H1 (cell line): ENCODE measurements at regions not wholly inside any gene's neighbourhood (a gene's known extent, or its start where the extent isn't known, plus 50 kb on each side); places are given as distances from the start of the nearest gene placed in this dataset.

Experiments used
- CTCF ChIA-PET: fragments of 300-600 bp; sonication (Branson Sonifier 250); formaldehyde crosslinking; loops from one replicate; lab custom pipeline; 2021; ENCODE audit not compliant: partially characterized antibody; lab: Charles Lee
- POLR2A ChIA-PET: fragments of 300-600 bp; sonication (Branson Sonifier 250); formaldehyde crosslinking; loops from one replicate; lab custom pipeline; 2021; ENCODE audit warnings: inconsistent platforms; ENCODE audit not compliant: partially characterized antibody; lab: Charles Lee
- DNase-seq, 2 experiments: peaks; one replicate each; pipeline versions ENCODE4 v3.0.0 to v3.0.0-alpha.2; 2010 to 2022; ENCODE audit warnings: low spot score in 2 of 2, low read depth in 1 of 2, mixed read lengths in 1 of 2
- FAIRE-seq: peaks from 2 replicates; lab custom pipeline; 2011; peaks lifted over from hg19 to GRCh38; lab: Jason Lieb, UNC
- H2AFZ ChIP-seq: 2 replicates; pipeline ENCODE4 v1.8.1; 2012; ENCODE audit warnings: low read length, inconsistent platforms
- H2AK5ac ChIP-seq: 2 replicates; pipeline ENCODE4 v1.6.1; 2013; ENCODE audit warnings: low read depth, low read length
- H2BK120ac ChIP-seq: replicated peaks from 2 replicates; pipeline ENCODE3; 2013; ENCODE audit warnings: low read depth, low read length, inconsistent platforms
- H2BK12ac ChIP-seq: 2 replicates; pipeline ENCODE4 v1.6.1; 2013; ENCODE audit warnings: low read depth, low read length
- H2BK15ac ChIP-seq: 2 replicates; pipeline ENCODE4 v1.6.1; 2013; ENCODE audit warnings: low read length
- H2BK20ac ChIP-seq: 2 replicates; pipeline ENCODE4 v1.6.1; 2013; ENCODE audit warnings: low read length
- H2BK5ac ChIP-seq: 2 replicates; pipeline ENCODE4 v1.6.1; 2013; ENCODE audit warnings: low read depth, low read length
- H3K14ac ChIP-seq: 2 replicates; pipeline ENCODE4 v1.6.1; 2013; ENCODE audit warnings: inconsistent platforms; ENCODE audit not compliant: insufficient read length
- H3K18ac ChIP-seq: 2 replicates; pipeline ENCODE4 v1.6.1; 2013; ENCODE audit warnings: low read length; ENCODE audit errors: extremely low read depth
- H3K23ac ChIP-seq: 2 replicates; pipeline ENCODE4 v1.6.1; 2013; ENCODE audit warnings: inconsistent platforms; ENCODE audit not compliant: insufficient read length
- H3K23me2 ChIP-seq: 2 replicates; pipeline ENCODE4 v1.6.1; 2013; ENCODE audit warnings: low read depth, low read length
- H3K27ac ChIP-seq: 2 replicates; pipeline ENCODE4 v1.6.1; 2011; ENCODE audit warnings: low read depth, low read length, inconsistent platforms
- H3K27me3 ChIP-seq, 4 experiments: replicated peaks in 1 of 4; 1 replicate in 1 of 4; 2 replicates in 3 of 4; pipeline versions ENCODE4 v1.6.1 to v1.8.1; 2011 to 2013; ENCODE audit warnings: low read length in 3 of 4, mild to moderate bottlenecking in 3 of 4, inconsistent platforms in 2 of 4, mixed read lengths in 2 of 4, moderate library complexity in 1 of 4; ENCODE audit not compliant: control insufficient read depth in 3 of 4, insufficient read depth in 3 of 4; ENCODE audit errors: extremely low read depth in 1 of 4
- H3K36me3 ChIP-seq, 4 experiments: 2 replicates each; pipeline versions ENCODE4 v1.6.1 to v1.8.1; 2011 to 2013; ENCODE audit warnings: mild to moderate bottlenecking in 4 of 4, low read length in 3 of 4, moderate library complexity in 2 of 4, control low read depth in 1 of 4, inconsistent platforms in 1 of 4; ENCODE audit not compliant: insufficient read depth in 4 of 4, control insufficient read depth in 2 of 4
- H3K4ac ChIP-seq: replicated peaks from 2 replicates; pipeline ENCODE3; 2013; ENCODE audit warnings: low read length, low read depth, mixed read lengths, inconsistent platforms; ENCODE audit not compliant: insufficient read length
- H3K4me1 ChIP-seq, 4 experiments: replicated peaks in 1 of 4; 1 replicate in 1 of 4; 2 replicates in 3 of 4; pipeline versions ENCODE4 v1.6.1 to v1.8.1; 2011 to 2013; ENCODE audit warnings: low read length in 3 of 4, inconsistent platforms in 2 of 4, mixed read lengths in 1 of 4; ENCODE audit not compliant: insufficient read depth in 4 of 4, control insufficient read depth in 3 of 4
- H3K4me2 ChIP-seq, 2 experiments: 2 replicates each; pipeline versions ENCODE4 v1.6.1 to v1.8.1; 2011 to 2013; ENCODE audit warnings: low read depth in 2 of 2, low read length in 2 of 2, control low read depth in 1 of 2, inconsistent platforms in 1 of 2, mild to moderate bottlenecking in 1 of 2; ENCODE audit not compliant: insufficient read depth in 1 of 2
- H3K4me3 ChIP-seq, 4 experiments: fragments of 200-600, 300-600 bp in 1 of 4; sonication (generic), shearing (Covaris generic), sonication (Bioruptor Twin) in 1 of 4; 2 replicates each; pipeline versions ENCODE4 v1.5.1 to v1.8.1; 2011 to 2016; ENCODE audit warnings: low read length in 4 of 4, low read depth in 3 of 4, control low read depth in 2 of 4, inconsistent platforms in 2 of 4, mild to moderate bottlenecking in 2 of 4, mixed read lengths in 1 of 4, moderate library complexity in 1 of 4; ENCODE audit not compliant: insufficient read depth in 2 of 4; ENCODE audit errors: extremely low read depth in 1 of 4
- H3K56ac ChIP-seq: replicated peaks from 2 replicates; pipeline ENCODE3; 2013; ENCODE audit warnings: low read depth, mild to moderate bottlenecking, mixed read lengths, low read length, inconsistent platforms; ENCODE audit not compliant: insufficient read length
- H3K79me1 ChIP-seq: 2 replicates; pipeline ENCODE4 v1.6.1; 2013; ENCODE audit warnings: low read depth, low read length, control low read depth
- H3K79me2 ChIP-seq, 2 experiments: 2 replicates each; pipeline versions ENCODE4 v1.6.1 to v1.8.1; 2012 to 2013; ENCODE audit warnings: low read length in 2 of 2, mild to moderate bottlenecking in 2 of 2, inconsistent platforms in 1 of 2; ENCODE audit not compliant: insufficient read depth in 2 of 2, control insufficient read depth in 1 of 2
- H3K9ac ChIP-seq, 4 experiments: replicated peaks in 1 of 4; 1 replicate in 1 of 4; 2 replicates in 3 of 4; pipeline versions ENCODE4 v1.6.1 to v1.8.1; 2011 to 2013; ENCODE audit warnings: low read depth in 3 of 4, low read length in 3 of 4, control low read depth in 2 of 4, mild to moderate bottlenecking in 2 of 4, moderate library complexity in 2 of 4, inconsistent platforms in 1 of 4; ENCODE audit errors: extremely low read depth in 1 of 4
- H3K9me3 ChIP-seq, 2 experiments: 2 replicates each; pipeline versions ENCODE4 v1.6.1 to v1.8.1; 2012 to 2013; ENCODE audit warnings: mild to moderate bottlenecking in 2 of 2, moderate library complexity in 2 of 2, control low read depth in 1 of 2, inconsistent platforms in 1 of 2, low read depth in 1 of 2, low read length in 1 of 2, mixed read lengths in 1 of 2; ENCODE audit not compliant: insufficient read depth in 2 of 2
- H4K20me1 ChIP-seq, 2 experiments: replicated peaks in 1 of 2; 2 replicates each; pipeline versions ENCODE3 to v1.8.1; 2011 to 2013; ENCODE audit warnings: inconsistent platforms in 2 of 2, low read length in 2 of 2, mild to moderate bottlenecking in 1 of 2; ENCODE audit not compliant: insufficient read depth in 2 of 2, control insufficient read depth in 1 of 2
- H4K5ac ChIP-seq: 2 replicates; pipeline ENCODE4 v1.6.1; 2013; ENCODE audit warnings: low read length, low read depth, mixed read lengths, inconsistent platforms; ENCODE audit not compliant: insufficient read length
- H4K8ac ChIP-seq: 2 replicates; pipeline ENCODE4 v1.8.0; 2013; ENCODE audit warnings: mild to moderate bottlenecking, moderate library complexity, low read length, inconsistent platforms; ENCODE audit not compliant: insufficient read depth; ENCODE audit errors: extremely low read depth
- H4K91ac ChIP-seq: replicated peaks from 2 replicates; pipeline ENCODE3; 2013; ENCODE audit warnings: low read length, mixed read lengths, inconsistent platforms; ENCODE audit not compliant: insufficient read length
- BCL11A ChIP-seq, 2 experiments: IDR thresholded peaks; one replicate each; pipeline ENCODE4 v1.6.1; 2011; ENCODE audit warnings: low read depth in 2 of 2, low read length in 2 of 2, mild to moderate bottlenecking in 2 of 2
- CHD1 ChIP-seq: IDR thresholded peaks from 2 replicates; pipeline ENCODE4 v1.6.1; 2012; ENCODE audit warnings: low read depth, low read length, improper control_type of control experiment
- EZH2 ChIP-seq: fragments of 200-600 bp; sonication (generic); IDR thresholded peaks from 2 replicates; pipeline ENCODE4 v1.7.1; 2012; ENCODE audit warnings: low read depth, mild to moderate bottlenecking, moderate library complexity, low read length, inconsistent platforms; ENCODE audit not compliant: severe bottlenecking
- KDM5A ChIP-seq: fragments of 200-600 bp; IDR thresholded peaks from 2 replicates; pipeline ENCODE4 v1.7.1; 2012; ENCODE audit warnings: mild to moderate bottlenecking, low read length, inconsistent platforms, mixed read lengths
- NRF1 ChIP-seq: IDR thresholded peaks from 2 replicates; pipeline ENCODE4 v1.6.1; 2011; ENCODE audit warnings: mild to moderate bottlenecking, low read depth, low read length, improper control_type of control experiment
- POLR2A ChIP-seq, 2 experiments: IDR thresholded peaks; 1 replicate in 1 of 2; 2 replicates in 1 of 2; pipeline ENCODE4 v1.6.1; 2011; ENCODE audit warnings: low read depth in 2 of 2, low read length in 2 of 2, mild to moderate bottlenecking in 2 of 2; ENCODE audit errors: control extremely low read depth in 1 of 2
- POU5F1 ChIP-seq: IDR thresholded peaks from 2 replicates; pipeline ENCODE4 v1.6.1; 2011; ENCODE audit warnings: low read depth, mild to moderate bottlenecking, low read length, moderate library complexity
- TAF1 ChIP-seq: IDR thresholded peaks from 2 replicates; pipeline ENCODE4 v1.6.1; 2011; ENCODE audit warnings: mild to moderate bottlenecking, low read depth, low read length
- TCF12 ChIP-seq: IDR thresholded peaks from 2 replicates; pipeline ENCODE4 v1.6.1; 2011; ENCODE audit warnings: low read depth, mild to moderate bottlenecking, low read length
- TEAD4 ChIP-seq: IDR thresholded peaks from 2 replicates; pipeline ENCODE4 v1.6.1; 2012; ENCODE audit warnings: low read depth, low read length, inconsistent platforms, mixed read lengths
- ZNF274 ChIP-seq: IDR thresholded peaks from 2 replicates; pipeline ENCODE4 v1.7.0; 2012; ENCODE audit warnings: low read length, borderline replicate concordance; ENCODE audit errors: extremely low read depth
- WGBS, 2 experiments: shearing (Covaris generic) in 1 of 2; methylation state at CpG; one replicate each; pipeline versions ENCODE4 v1.1.6 to v1.1.7; 2013 to 2015; ENCODE audit warnings: low lambda C conversion rate in 2 of 2, mixed read lengths in 2 of 2, inconsistent platforms in 1 of 2, low coverage in 1 of 2, missing lambda C conversion rate in 1 of 2; ENCODE audit not compliant: insufficient replicate concordance in 2 of 2, insufficient coverage in 1 of 2, insufficient read length in 1 of 2; ENCODE audit errors: extremely low coverage in 1 of 2, missing lambda C conversion rate in 1 of 2; 5-methylcytosine and 5-hydroxymethylcytosine counted together

GRCh38 chr7:66864294-66864693, 56.7 kb upstream of the TMEM248 start:
- no peaks in the 10 kb centered on the region for H3K27me3 ChIP-seq
- no peak overlapping the region for H4K5ac ChIP-seq
- no peak overlapping the region for H3K4ac ChIP-seq
- H2AK5ac ChIP-seq = no peak overlapping the region
- H3K18ac ChIP-seq = no peak overlapping the region
- H3K9ac ChIP-seq = no peak overlapping the region
- H3K23ac ChIP-seq = no peak overlapping the region
- no peak overlapping the region for H3K4me2 ChIP-seq
- H2BK15ac ChIP-seq = no peak overlapping the region
- ChIA-PET POLR2A (interaction anchor here (1.3 to 2.1 kb wide), 3 partner anchors 11 to 20 kb away, joined by 3 to 7 read pairs (median 6); no protein-coding TSS in a partner anchor), CTCF (interaction anchor here (0.6 to 2.2 kb wide), 4 partner anchors 11 to 955 kb away, joined by 3 to 5 read pairs (median 4); no protein-coding TSS in a partner anchor)
- no peak overlapping the region for H3K4me3 ChIP-seq
- no peaks in the 10 kb centered on the region for H3K79me2 ChIP-seq
- no peak overlapping the region for H2BK12ac ChIP-seq
- H3K27ac ChIP-seq = no peak overlapping the region
- no peak overlapping the region for H2BK20ac ChIP-seq
- H3K9me3 ChIP-seq = no peaks in the 10 kb centered on the region
- H3K14ac ChIP-seq = no peak overlapping the region
- no peak overlapping the region for H3K56ac ChIP-seq
- H2AFZ ChIP-seq = no peak overlapping the region
- DNase-seq = no peak
- no peaks in the 10 kb centered on the region; a peak in 1 of 8 replicates for H3K36me3 ChIP-seq
- H3K23me2 ChIP-seq = no peaks in the 10 kb centered on the region; the same call in 1 of the 2 replicates
- TF ChIP-seq EZH2 (no peak), ZNF274 (no peak), TCF12 (no peak), KDM5A (no peak), BCL11A (IDR thresholded peaks at IDR 0.05; ENCODE audit: low read depth in 2 of 2, low read length in 2 of 2) (no peak), NRF1 (no peak), TEAD4 (no peak), CHD1 (no peak), POLR2A (IDR thresholded peaks at IDR 0.05; ENCODE audit: control extremely low read depth in 1 of 2, low read depth in 2 of 2, low read length in 2 of 2) (no peak), TAF1 (no peak), POU5F1 (no peak)
- TF ChIP-seq, all 59 proteins: peak for 0
- peaks cover 4% of the 10 kb centered on the region; the same call in 1 of the 2 replicates for H3K79me1 ChIP-seq
- H4K20me1 ChIP-seq = no peaks in the 10 kb centered on the region
- no peak overlapping the region for H4K91ac ChIP-seq
- 89% methylated on average over 5 of the region's 5 CpGs; no CpG with 5 or more reads in 1 of the 2 experiments for WGBS, 2 experiments
- no peak overlapping the region for H2BK5ac ChIP-seq
- FAIRE-seq = no peak
- no peak overlapping the region for H4K8ac ChIP-seq
- H3K4me1 ChIP-seq = peaks cover 0 to 12% (median 3%) of the 10 kb centered on the region in 4 experiments; a peak in 4 of 7 replicates
- H2BK120ac ChIP-seq = no peak overlapping the region
